WTC11 (cell line): ENCODE measurements at regions not wholly inside any gene's neighbourhood (a gene's known extent, or its start where the extent isn't known, plus 50 kb on each side); places are given as distances from the start of the nearest gene placed in this dataset.

Experiments
- ATAC-seq: fragments of 200-7000 bp; cut with Tn5 transposase; 2 replicates; pipeline ENCODE4 v1.10.0; 2021; ENCODE audit warnings: mild to moderate bottlenecking, moderate library complexity
- CTCF ChIA-PET: fragments of 300-600 bp; sonication (Branson Sonifier 250); formaldehyde crosslinking; loops from one replicate; lab custom pipeline; 2021; ENCODE audit warnings: antibody characterized with exemption; lab: Charles Lee
- POLR2A ChIA-PET: fragments of 350-600 bp; sonication (Branson Sonifier 250); formaldehyde crosslinking; loops from one replicate; lab custom pipeline; 2021; ENCODE audit warnings: antibody characterized with exemption; lab: Charles Lee
- DNase-seq: peaks from one replicate; pipeline ENCODE4 v3.0.0; 2021; ENCODE audit warnings: low spot score
- H3K27ac Mint-ChIP-seq: 2 replicates; pipeline ENCODE4 v1.8.0; 2021; ENCODE audit warnings: mixed read lengths
- H3K27me3 Mint-ChIP-seq: 2 replicates; pipeline ENCODE4 v1.8.0; 2021; ENCODE audit warnings: low read depth, mild to moderate bottlenecking, moderate library complexity, mixed read lengths
- H3K36me3 Mint-ChIP-seq: 2 replicates; pipeline ENCODE4 v1.8.0; 2021; ENCODE audit warnings: mixed read lengths
- H3K4me1 Mint-ChIP-seq: 2 replicates; pipeline ENCODE4 v1.8.0; 2022; ENCODE audit warnings: mixed read lengths
- H3K4me3 Mint-ChIP-seq: 2 replicates; pipeline ENCODE4 v1.8.0; 2021; ENCODE audit warnings: mild to moderate bottlenecking, moderate library complexity, mixed read lengths
- H3K9me3 Mint-ChIP-seq: 2 replicates; pipeline ENCODE4 v1.8.0; 2021; ENCODE audit warnings: mixed read lengths
- CREB1 ChIP-seq: sonication (generic); formaldehyde crosslinking; IDR thresholded peaks from 2 replicates; pipeline ENCODE4 v1.8.0; 2023; ENCODE audit warnings: mild to moderate bottlenecking, missing genetic modification reagents
- CREM ChIP-seq: sonication (generic); formaldehyde crosslinking; IDR thresholded peaks from 2 replicates; pipeline ENCODE4 v1.8.1; 2022; ENCODE audit warnings: mild to moderate bottlenecking, missing genetic modification reagents, moderate library complexity
- ETV6 ChIP-seq: sonication (generic); formaldehyde crosslinking; IDR thresholded peaks from 2 replicates; pipeline ENCODE4 v1.8.1; 2022; ENCODE audit warnings: mild to moderate bottlenecking, missing genetic modification reagents
- IRF2 ChIP-seq: sonication (generic); formaldehyde crosslinking; IDR thresholded peaks from 2 replicates; pipeline ENCODE4 v1.8.0; 2022; ENCODE audit warnings: low read depth, missing genetic modification reagents, borderline replicate concordance
- KAT7 ChIP-seq: sonication (generic); formaldehyde crosslinking; IDR thresholded peaks from 2 replicates; pipeline ENCODE4 v1.8.1; 2023; ENCODE audit warnings: missing genetic modification reagents, mild to moderate bottlenecking, borderline replicate concordance
- MYBL2 ChIP-seq: sonication (generic); formaldehyde crosslinking; IDR thresholded peaks from 2 replicates; pipeline ENCODE4 v1.8.1; 2023; ENCODE audit warnings: mild to moderate bottlenecking, moderate library complexity, missing genetic modification reagents
- TEAD1 ChIP-seq: sonication (generic); formaldehyde crosslinking; IDR thresholded peaks from 2 replicates; pipeline ENCODE4 v1.8.0; 2022; ENCODE audit warnings: mild to moderate bottlenecking, missing genetic modification reagents
- ZNF232 ChIP-seq: sonication (generic); formaldehyde crosslinking; IDR thresholded peaks from 2 replicates; pipeline ENCODE4 v1.8.0; 2022; ENCODE audit warnings: mild to moderate bottlenecking, missing genetic modification reagents
- ZNF416 ChIP-seq: fragments of 250-450 bp; sonication (Bioruptor Pico); IDR thresholded peaks from 2 replicates; pipeline ENCODE4 v1.9.0; 2021; ENCODE audit warnings: mild to moderate bottlenecking, inconsistent platforms
- ZNF671 ChIP-seq: fragments of 250-450 bp; sonication (Bioruptor Pico); IDR thresholded peaks from 2 replicates; pipeline ENCODE4 v1.8.0; 2021; ENCODE audit warnings: mild to moderate bottlenecking
- TF ChIP-seq, protein P1 (sequence below): sonication (generic); formaldehyde crosslinking; IDR thresholded peaks from 2 replicates; pipeline ENCODE4 v1.8.1; 2023; ENCODE audit warnings: mild to moderate bottlenecking, missing genetic modification reagents
- TF ChIP-seq, protein P2 (sequence below): sonication (generic); formaldehyde crosslinking; IDR thresholded peaks from 2 replicates; pipeline ENCODE4 v1.8.1; 2023; ENCODE audit warnings: mild to moderate bottlenecking, missing genetic modification reagents, moderate library complexity
- TF ChIP-seq, protein P3 (sequence below): fragments of 200-600 bp; IDR thresholded peaks from 2 replicates; pipeline ENCODE4 v1.8.0; 2022; ENCODE audit warnings: antibody characterized with exemption
- TF ChIP-seq, protein P4 (sequence below): sonication (generic); formaldehyde crosslinking; IDR thresholded peaks from 2 replicates; pipeline ENCODE4 v1.8.0; 2022; ENCODE audit warnings: mild to moderate bottlenecking, missing genetic modification reagents
- TF ChIP-seq, protein P5 (sequence below): sonication (generic); formaldehyde crosslinking; IDR thresholded peaks from 2 replicates; pipeline ENCODE4 v1.8.1; 2023; ENCODE audit warnings: mild to moderate bottlenecking, missing genetic modification reagents, borderline replicate concordance
- TF ChIP-seq, protein P6 (sequence below): sonication (generic); formaldehyde crosslinking; conservative IDR thresholded peaks from 2 replicates; pipeline ENCODE4 v1.8.1; 2022; ENCODE audit warnings: mild to moderate bottlenecking, missing genetic modification reagents

DNA sequence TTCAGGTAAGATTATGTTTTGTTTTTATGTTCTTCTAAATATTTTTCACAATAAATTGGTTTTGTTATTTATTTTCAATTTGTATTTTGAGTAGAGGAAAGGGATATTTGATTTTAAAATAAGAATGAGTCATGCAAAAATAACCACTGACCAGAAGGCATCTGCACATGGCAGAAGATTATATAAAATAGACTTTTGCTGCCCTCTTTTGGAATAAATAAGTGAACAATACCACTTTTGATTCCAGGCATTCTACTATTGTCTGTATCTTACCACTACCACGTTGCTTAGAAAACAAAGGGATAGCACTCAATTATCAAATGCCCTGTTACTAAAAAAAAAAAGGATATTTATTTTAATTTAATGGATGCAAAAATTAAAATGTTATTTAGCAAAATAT lies 227.3 kb upstream of the ITGA1 start (continued):
- TF ChIP-seq, protein P1, sequence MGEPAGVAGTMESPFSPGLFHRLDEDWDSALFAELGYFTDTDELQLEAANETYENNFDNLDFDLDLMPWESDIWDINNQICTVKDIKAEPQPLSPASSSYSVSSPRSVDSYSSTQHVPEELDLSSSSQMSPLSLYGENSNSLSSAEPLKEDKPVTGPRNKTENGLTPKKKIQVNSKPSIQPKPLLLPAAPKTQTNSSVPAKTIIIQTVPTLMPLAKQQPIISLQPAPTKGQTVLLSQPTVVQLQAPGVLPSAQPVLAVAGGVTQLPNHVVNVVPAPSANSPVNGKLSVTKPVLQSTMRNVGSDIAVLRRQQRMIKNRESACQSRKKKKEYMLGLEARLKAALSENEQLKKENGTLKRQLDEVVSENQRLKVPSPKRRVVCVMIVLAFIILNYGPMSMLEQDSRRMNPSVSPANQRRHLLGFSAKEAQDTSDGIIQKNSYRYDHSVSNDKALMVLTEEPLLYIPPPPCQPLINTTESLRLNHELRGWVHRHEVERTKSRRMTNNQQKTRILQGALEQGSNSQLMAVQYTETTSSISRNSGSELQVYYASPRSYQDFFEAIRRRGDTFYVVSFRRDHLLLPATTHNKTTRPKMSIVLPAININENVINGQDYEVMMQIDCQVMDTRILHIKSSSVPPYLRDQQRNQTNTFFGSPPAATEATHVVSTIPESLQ, result no peak

DNA sequence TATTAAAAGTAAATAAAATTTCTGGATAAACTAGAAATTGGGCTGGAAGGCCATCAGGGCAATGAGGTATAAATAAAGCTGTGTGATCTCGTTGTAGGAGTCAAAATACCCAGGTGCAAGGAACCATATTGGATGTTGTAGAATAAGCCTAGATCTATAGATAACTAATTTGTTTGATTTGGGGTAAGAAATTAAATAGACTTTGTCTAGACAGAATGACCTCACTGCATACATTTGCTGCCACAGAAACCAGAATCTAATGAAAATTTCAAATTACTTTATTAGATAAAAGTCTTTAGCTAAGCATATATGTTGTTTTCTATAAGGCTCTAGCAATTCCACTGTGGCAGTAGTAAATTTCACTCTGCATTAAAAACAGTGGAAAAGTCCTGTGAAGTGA lies 225.2 kb upstream of the ITGA1 start:
- TF ChIP-seq, protein P2, sequence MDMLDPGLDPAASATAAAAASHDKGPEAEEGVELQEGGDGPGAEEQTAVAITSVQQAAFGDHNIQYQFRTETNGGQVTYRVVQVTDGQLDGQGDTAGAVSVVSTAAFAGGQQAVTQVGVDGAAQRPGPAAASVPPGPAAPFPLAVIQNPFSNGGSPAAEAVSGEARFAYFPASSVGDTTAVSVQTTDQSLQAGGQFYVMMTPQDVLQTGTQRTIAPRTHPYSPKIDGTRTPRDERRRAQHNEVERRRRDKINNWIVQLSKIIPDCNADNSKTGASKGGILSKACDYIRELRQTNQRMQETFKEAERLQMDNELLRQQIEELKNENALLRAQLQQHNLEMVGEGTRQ (CRISPR knock-in tag), result no peak
- TF ChIP-seq, protein P3, sequence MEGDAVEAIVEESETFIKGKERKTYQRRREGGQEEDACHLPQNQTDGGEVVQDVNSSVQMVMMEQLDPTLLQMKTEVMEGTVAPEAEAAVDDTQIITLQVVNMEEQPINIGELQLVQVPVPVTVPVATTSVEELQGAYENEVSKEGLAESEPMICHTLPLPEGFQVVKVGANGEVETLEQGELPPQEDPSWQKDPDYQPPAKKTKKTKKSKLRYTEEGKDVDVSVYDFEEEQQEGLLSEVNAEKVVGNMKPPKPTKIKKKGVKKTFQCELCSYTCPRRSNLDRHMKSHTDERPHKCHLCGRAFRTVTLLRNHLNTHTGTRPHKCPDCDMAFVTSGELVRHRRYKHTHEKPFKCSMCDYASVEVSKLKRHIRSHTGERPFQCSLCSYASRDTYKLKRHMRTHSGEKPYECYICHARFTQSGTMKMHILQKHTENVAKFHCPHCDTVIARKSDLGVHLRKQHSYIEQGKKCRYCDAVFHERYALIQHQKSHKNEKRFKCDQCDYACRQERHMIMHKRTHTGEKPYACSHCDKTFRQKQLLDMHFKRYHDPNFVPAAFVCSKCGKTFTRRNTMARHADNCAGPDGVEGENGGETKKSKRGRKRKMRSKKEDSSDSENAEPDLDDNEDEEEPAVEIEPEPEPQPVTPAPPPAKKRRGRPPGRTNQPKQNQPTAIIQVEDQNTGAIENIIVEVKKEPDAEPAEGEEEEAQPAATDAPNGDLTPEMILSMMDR, result no peak
- TF ChIP-seq ZNF232 (CRISPR knock-in tag) (no peak), IRF2 (CRISPR knock-in tag) (no peak), ZNF416 (no peak), KAT7 (CRISPR knock-in tag) (no peak), CREM (no peak), ETV6 (CRISPR knock-in tag) (no peak), CREB1 (no peak), MYBL2 (CRISPR knock-in tag) (no peak), ZNF671 (CRISPR knock-in tag) (no peak), TEAD1 (CRISPR knock-in tag) (no peak)
- TF ChIP-seq, protein P4, sequence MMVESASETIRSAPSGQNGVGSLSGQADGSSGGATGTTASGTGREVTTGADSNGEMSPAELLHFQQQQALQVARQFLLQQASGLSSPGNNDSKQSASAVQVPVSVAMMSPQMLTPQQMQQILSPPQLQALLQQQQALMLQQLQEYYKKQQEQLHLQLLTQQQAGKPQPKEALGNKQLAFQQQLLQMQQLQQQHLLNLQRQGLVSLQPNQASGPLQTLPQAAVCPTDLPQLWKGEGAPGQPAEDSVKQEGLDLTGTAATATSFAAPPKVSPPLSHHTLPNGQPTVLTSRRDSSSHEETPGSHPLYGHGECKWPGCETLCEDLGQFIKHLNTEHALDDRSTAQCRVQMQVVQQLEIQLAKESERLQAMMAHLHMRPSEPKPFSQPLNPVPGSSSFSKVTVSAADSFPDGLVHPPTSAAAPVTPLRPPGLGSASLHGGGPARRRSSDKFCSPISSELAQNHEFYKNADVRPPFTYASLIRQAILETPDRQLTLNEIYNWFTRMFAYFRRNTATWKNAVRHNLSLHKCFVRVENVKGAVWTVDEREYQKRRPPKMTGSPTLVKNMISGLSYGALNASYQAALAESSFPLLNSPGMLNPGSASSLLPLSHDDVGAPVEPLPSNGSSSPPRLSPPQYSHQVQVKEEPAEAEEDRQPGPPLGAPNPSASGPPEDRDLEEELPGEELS (CRISPR knock-in tag), result no peak
- TF ChIP-seq, protein P5, sequence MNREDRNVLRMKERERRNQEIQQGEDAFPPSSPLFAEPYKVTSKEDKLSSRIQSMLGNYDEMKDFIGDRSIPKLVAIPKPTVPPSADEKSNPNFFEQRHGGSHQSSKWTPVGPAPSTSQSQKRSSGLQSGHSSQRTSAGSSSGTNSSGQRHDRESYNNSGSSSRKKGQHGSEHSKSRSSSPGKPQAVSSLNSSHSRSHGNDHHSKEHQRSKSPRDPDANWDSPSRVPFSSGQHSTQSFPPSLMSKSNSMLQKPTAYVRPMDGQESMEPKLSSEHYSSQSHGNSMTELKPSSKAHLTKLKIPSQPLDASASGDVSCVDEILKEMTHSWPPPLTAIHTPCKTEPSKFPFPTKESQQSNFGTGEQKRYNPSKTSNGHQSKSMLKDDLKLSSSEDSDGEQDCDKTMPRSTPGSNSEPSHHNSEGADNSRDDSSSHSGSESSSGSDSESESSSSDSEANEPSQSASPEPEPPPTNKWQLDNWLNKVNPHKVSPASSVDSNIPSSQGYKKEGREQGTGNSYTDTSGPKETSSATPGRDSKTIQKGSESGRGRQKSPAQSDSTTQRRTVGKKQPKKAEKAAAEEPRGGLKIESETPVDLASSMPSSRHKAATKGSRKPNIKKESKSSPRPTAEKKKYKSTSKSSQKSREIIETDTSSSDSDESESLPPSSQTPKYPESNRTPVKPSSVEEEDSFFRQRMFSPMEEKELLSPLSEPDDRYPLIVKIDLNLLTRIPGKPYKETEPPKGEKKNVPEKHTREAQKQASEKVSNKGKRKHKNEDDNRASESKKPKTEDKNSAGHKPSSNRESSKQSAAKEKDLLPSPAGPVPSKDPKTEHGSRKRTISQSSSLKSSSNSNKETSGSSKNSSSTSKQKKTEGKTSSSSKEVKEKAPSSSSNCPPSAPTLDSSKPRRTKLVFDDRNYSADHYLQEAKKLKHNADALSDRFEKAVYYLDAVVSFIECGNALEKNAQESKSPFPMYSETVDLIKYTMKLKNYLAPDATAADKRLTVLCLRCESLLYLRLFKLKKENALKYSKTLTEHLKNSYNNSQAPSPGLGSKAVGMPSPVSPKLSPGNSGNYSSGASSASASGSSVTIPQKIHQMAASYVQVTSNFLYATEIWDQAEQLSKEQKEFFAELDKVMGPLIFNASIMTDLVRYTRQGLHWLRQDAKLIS (CRISPR knock-in tag), result no peak
- TF ChIP-seq, protein P6, sequence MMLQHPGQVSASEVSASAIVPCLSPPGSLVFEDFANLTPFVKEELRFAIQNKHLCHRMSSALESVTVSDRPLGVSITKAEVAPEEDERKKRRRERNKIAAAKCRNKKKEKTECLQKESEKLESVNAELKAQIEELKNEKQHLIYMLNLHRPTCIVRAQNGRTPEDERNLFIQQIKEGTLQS (CRISPR knock-in tag), result no peak
- ChIA-PET CTCF (no interaction called here), POLR2A (no interaction called here)
- no peak overlapping the region for H3K27ac Mint-ChIP-seq
- no peaks in the 10 kb centered on the region for H3K4me1 Mint-ChIP-seq
- DNase-seq (no peak), ATAC-seq (no peak)
- no peaks in the 10 kb centered on the region; the same call in 1 of the 2 replicates for H3K9me3 Mint-ChIP-seq
- H3K36me3 Mint-ChIP-seq, result no peaks in the 10 kb centered on the region
- H3K27me3 Mint-ChIP-seq, result no peaks in the 10 kb centered on the region; the same call in 1 of the 2 replicates
- H3K4me3 Mint-ChIP-seq, result no peak overlapping the region
